ENCODE measurements at regions not wholly inside any gene's neighbourhood (a gene's known extent, or its start where the extent isn't known, plus 50 kb on each side); places are given as distances from the start of the nearest gene placed in this dataset.
"Not testable (repeated sequence)": the region's sequence is repeated elsewhere in the genome, so short reads cannot be mapped to it uniquely, and the experiment has no call there.

DNA sequence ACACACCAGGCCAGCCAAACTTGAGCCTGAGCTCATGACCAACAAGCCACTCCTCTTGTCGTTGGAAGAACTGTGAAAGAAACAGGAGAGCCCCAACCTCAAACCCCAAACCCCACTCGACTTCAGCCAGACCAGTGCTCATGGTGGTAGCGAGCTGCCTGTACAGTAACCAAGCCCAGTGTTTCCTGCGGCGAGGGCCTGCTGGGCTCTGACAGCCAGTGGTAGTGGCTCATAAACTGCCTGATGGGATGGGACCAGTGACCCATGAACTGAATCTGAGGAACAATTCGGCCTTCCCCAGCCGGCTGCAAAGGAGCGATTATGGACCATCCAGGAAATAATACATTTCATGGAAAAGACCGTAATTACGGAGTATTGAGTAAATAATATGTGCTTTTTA lies 191.9 kb downstream of the RPS24 start:
- H3K27ac Mint-ChIP-seq, result no peak overlapping the region
- H3K4me1 Mint-ChIP-seq (ENCODE audit: low read depth), result no peaks in the 10 kb centered on the region
- no peak for ATAC-seq (replicated peaks in 1 of 2)
- H3K27me3 Mint-ChIP-seq (ENCODE audit: low read depth), result peaks cover 11% of the 10 kb centered on the region
- H3K9me3 Mint-ChIP-seq, result no peaks in the 10 kb centered on the region
- no peak for DNase-seq
- H3K4me3 Mint-ChIP-seq, result no peak overlapping the region
- no peaks in the 10 kb centered on the region for H3K36me3 Mint-ChIP-seq (ENCODE audit: insufficient read depth in 2 of 2)

DNA sequence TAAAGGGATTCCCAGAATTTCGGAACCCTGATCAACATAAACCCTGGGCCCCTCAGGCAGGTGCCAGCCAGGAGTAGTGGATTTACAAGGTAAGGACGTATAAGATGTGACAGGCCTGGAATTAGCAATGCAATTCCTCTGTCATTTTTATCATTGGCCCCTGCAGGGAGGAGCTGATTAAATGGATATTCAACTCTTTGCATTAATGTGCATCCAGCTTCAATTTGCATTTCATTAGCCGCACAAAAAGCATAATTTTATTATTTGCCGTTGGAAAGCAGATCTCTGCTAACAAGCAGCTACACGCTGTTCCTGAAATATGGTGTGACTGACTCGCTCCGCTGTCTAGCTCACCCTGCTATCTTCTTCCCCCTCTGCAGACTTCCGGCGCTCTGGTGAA lies 195.8 kb downstream of the RPS24 start:
- H3K36me3 Mint-ChIP-seq (ENCODE audit: insufficient read depth in 2 of 2), result no peaks in the 10 kb centered on the region
- peaks cover 6% of the 10 kb centered on the region for H3K27me3 Mint-ChIP-seq (ENCODE audit: low read depth)
- H3K4me1 Mint-ChIP-seq (ENCODE audit: low read depth), result no peaks in the 10 kb centered on the region
- H3K4me3 Mint-ChIP-seq, result no peak overlapping the region
- no peak for ATAC-seq (replicated peaks in 1 of 2)
- no peak overlapping the region for H3K27ac Mint-ChIP-seq
- no peak for DNase-seq
- H3K9me3 Mint-ChIP-seq, result no peaks in the 10 kb centered on the region

DNA sequence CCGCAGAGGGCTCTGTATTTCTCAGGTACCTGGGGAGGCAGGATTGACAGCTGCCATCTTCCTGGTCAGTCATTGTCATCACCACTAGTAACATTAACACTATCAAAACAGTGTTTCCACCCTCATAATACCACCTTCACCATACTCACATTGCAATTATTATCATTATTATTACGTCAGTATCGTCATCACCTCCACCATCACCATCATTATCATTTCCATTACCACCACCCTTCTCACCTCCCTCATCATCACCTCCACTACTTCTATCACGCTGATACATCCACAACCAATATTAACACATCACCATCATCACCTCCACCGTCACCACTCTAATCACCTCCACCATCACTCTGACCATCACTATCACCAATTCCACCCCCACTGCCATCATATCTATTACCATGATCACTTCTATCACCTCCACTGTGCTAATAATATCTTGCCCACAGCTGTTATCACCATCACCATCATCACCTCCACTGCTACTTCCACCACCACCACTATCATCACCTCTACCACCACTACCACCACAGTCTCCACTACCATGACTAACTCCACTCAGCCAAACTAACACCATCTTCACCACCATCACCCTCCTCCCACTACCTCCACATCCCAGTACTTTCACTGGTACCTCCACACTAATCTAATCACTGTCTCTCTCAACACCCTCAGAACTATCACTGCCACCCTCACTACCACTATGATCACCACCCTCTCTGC lies 196.4 kb downstream of the RPS24 start:
- H3K27ac Mint-ChIP-seq, result no peak overlapping the region
- H3K36me3 Mint-ChIP-seq (ENCODE audit: insufficient read depth in 2 of 2), result no peaks in the 10 kb centered on the region
- no peak overlapping the region for H3K4me3 Mint-ChIP-seq
- peaks cover 9% of the 10 kb centered on the region for H3K27me3 Mint-ChIP-seq (ENCODE audit: low read depth)
- ATAC-seq (replicated peaks in 1 of 2) (no peak), DNase-seq (no peak)
- no peaks in the 10 kb centered on the region for H3K9me3 Mint-ChIP-seq
- H3K4me1 Mint-ChIP-seq (ENCODE audit: low read depth), result no peaks in the 10 kb centered on the region

DNA sequence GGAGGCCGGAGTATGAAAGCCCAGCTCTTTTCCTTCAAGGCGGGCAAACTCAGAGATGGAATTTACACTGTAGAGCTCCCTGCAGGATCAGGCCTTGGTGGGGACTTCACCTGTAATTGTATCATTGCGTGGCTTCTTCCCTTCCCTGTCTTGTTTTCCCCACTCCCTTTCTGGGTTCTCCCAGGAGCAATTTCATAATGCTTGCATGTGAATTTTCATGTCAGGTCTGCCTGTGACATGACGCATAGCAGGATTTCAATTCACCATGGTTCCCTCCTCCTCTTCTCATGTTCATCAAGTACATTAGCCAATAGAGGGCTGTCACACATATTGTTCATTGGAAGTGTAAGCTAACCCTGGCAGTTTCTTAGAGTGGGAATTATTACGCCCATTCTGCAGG lies 197.7 kb downstream of the RPS24 start:
- peaks cover 15% of the 10 kb centered on the region for H3K27me3 Mint-ChIP-seq (ENCODE audit: low read depth)
- H3K27ac Mint-ChIP-seq, result no peak overlapping the region
- DNase-seq (no peak), ATAC-seq (replicated peaks in 1 of 2) (no peak)
- no peaks in the 10 kb centered on the region for H3K36me3 Mint-ChIP-seq (ENCODE audit: insufficient read depth in 2 of 2)
- no peaks in the 10 kb centered on the region for H3K4me1 Mint-ChIP-seq (ENCODE audit: low read depth)
- H3K9me3 Mint-ChIP-seq, result no peaks in the 10 kb centered on the region
- no peak overlapping the region for H3K4me3 Mint-ChIP-seq

DNA sequence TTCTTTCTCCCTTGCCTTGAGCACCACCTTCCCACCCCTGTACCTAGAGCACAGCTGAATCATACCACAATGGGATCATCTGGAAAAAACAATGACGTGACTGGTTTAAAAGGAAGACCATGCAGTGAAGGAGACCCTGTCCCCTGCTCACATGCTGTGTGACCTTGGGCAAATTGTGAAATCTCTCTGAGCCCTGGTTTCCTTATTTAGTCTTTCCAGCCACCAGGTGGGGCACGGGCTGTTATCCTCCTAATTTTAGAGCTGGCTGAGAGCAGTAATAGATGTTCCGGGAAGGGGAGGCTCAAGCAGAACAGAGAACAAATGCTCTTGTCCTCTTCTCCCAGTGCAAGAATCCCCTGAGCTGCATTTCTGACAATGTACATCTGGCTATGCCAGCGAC lies 198.3 kb downstream of the RPS24 start:
- H3K27me3 Mint-ChIP-seq (ENCODE audit: low read depth), result peaks cover 11% of the 10 kb centered on the region
- H3K27ac Mint-ChIP-seq, result no peak overlapping the region
- ATAC-seq (replicated peaks in 1 of 2), result no peak
- no peaks in the 10 kb centered on the region for H3K36me3 Mint-ChIP-seq (ENCODE audit: insufficient read depth in 2 of 2)
- H3K9me3 Mint-ChIP-seq, result no peaks in the 10 kb centered on the region
- no peak for DNase-seq
- H3K4me3 Mint-ChIP-seq, result no peak overlapping the region
- H3K4me1 Mint-ChIP-seq (ENCODE audit: low read depth), result no peaks in the 10 kb centered on the region

DNA sequence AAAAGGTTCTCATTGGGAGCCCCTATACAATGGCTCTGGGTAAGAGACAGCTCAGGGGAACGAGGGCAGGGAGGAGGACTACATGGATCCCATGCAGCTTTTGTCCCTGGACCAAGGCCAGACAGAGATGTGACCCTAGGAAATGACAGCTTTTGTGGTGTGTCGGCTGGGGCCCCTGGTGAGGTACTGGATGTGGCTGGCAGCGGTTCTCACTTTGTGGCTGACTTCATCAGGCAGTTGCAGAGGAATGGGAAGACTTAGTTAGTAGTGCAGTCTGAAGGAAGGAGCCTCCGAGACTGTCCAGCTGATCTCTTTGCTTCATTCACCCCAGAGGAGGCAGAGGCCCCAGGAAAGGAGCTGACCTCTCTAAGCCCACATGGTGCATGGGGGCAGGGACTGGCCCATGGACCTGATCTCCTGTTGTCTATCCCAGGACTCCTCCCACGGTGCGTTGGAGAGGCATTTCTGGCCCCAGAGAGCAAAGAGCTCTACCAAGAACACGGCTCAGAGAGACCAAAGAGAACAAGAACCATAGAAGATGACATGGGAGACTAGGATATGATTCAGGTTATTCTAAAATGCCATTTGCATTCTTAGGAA lies 202.9 kb downstream of the RPS24 start:
- Mint-ChIP-seq H3K27ac (no peak overlapping the region), H3K9me3 (peaks cover 1% of the 10 kb centered on the region in 2 donors), H3K27me3 (ENCODE audit: low read depth) (peaks cover 16% of the 10 kb centered on the region), H3K4me1 (ENCODE audit: low read depth) (no peaks in the 10 kb centered on the region), H3K36me3 (ENCODE audit: insufficient read depth in 2 of 2) (no peaks in the 10 kb centered on the region), H3K4me3 (no peak overlapping the region)
- ATAC-seq (replicated peaks in 1 of 2) (no peak), DNase-seq (no peak)

DNA sequence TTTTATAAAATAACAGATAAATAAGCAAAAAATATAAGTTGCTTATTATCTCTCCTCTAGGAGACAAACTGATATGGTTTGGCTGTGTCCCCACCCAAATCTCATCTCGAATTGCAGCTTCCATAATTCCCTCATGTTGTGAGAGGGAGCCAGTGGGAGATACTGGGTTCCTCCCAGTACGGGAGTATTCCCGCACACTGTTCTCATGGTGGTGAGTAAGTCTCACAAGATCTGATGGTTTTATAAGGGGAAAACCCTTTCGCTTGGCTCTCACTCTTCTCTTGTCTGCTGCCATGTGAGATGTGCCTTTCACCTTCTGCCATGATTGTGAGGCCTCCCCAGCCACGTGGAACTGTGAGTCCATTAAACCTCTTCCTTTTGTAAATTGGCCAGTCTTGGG lies 204.3 kb downstream of the RPS24 start:
- H3K4me1 Mint-ChIP-seq (ENCODE audit: low read depth); H3K4me3 Mint-ChIP-seq; ATAC-seq (replicated peaks in 1 of 2); H3K36me3 Mint-ChIP-seq (ENCODE audit: insufficient read depth in 2 of 2); DNase-seq; H3K9me3 Mint-ChIP-seq; H3K27ac Mint-ChIP-seq: not testable (repeated sequence)
- peaks cover 23% of the 10 kb centered on the region for H3K27me3 Mint-ChIP-seq (ENCODE audit: low read depth)

DNA sequence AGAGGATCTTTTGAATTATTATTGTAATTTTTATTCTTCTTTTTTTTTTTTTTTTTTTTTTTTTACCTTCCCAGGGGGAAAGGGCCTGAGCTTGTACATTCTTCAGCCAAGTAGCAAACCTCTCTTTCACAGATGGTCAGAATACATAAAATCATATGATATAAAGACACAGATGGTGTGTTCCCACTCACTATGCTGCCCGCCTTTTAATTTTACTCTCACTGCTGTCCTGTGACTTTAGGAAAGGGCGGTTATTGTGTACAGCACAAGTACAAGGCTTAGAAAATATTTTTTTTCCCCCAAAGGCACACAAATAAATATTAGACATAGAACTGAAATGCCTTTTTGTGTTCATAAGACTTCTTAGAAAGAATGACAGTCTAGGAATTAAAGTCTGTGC lies 213.6 kb downstream of the RPS24 start:
- Mint-ChIP-seq H3K4me1 (ENCODE audit: low read depth) (peaks cover 11% of the 10 kb centered on the region), H3K4me3 (no peak overlapping the region), H3K27me3 (ENCODE audit: low read depth) (peaks cover 20% of the 10 kb centered on the region), H3K9me3 (peaks cover 1% of the 10 kb centered on the region in 2 donors), H3K27ac (no peak overlapping the region), H3K36me3 (ENCODE audit: insufficient read depth in 2 of 2) (peaks cover 0 to 7% of the 10 kb centered on the region in 2 donors)
- DNase-seq (no peak), ATAC-seq (replicated peaks in 1 of 2) (no peak)

DNA sequence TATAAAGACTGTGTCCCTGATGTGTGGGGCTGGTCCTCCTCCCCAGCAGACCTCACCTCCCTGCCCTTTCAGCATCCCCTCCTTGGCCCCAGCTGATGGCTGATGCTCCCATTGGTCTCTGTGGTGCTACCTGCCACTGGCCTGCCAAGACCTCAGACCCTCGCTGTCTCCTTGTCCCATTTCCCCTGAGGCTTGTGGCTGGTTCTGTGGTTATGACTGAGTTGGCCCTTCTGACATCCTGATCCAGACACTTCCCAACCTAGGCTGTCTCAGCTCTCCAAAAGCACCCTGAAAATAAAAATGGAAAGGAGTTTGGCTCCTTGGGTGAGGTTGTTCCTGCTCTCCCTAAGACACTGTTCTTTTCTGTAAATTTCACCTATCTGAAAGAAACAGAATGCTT lies 214.2 kb downstream of the RPS24 start:
- Mint-ChIP-seq H3K36me3 (ENCODE audit: insufficient read depth in 2 of 2) (peaks cover 0 to 6% of the 10 kb centered on the region in 2 donors), H3K27ac (no peak overlapping the region), H3K4me3 (no peak overlapping the region), H3K9me3 (peaks cover 1% of the 10 kb centered on the region in 2 donors), H3K4me1 (ENCODE audit: low read depth) (peaks cover 11% of the 10 kb centered on the region), H3K27me3 (ENCODE audit: low read depth) (peaks cover 17% of the 10 kb centered on the region)
- no peak for DNase-seq
- ATAC-seq (replicated peaks in 1 of 2), result no peak

DNA sequence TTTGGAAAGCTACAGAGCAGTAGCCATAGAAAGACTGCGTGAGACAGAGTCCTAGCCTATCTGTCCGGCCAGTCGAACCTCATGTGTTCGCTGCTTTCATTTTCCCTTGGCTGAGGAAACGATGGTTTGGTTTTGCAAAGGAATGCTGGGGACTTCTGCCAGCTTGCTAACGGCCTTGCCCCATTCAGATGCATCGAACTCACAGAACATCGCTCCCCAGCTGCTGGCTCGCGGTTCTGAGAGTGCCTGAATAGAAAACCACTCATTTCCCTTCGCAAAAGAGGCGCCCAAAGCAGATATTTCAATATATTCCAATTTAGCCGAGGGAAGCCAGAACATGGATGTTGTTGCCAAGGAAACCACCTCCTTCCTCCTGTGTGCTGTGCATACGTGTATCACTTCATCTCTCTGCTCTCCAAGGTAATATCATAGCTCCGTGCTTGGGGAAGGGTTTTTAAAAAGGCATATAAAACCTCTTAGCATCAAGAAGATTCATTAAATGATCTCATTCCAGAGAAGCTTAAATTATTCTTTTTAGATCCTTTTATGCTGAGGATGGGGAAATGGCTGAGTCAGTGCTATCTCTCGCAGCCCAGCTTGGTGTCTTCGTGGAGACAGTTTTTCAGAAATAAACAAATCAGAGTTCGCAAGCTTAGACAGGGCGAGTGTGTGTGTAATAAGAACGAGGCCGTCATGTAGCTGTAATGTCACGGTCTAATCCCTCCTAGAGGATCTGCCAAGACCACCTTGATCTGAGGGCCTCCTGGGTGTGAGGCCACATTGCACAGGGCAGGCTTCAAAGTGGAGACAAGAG lies 215.2 kb downstream of the RPS24 start:
- peaks cover 1% of the 10 kb centered on the region in 2 donors for H3K9me3 Mint-ChIP-seq
- no peak overlapping the region for H3K27ac Mint-ChIP-seq
- H3K27me3 Mint-ChIP-seq (ENCODE audit: low read depth), result peaks cover 17% of the 10 kb centered on the region
- no peak for ATAC-seq (replicated peaks in 1 of 2)
- H3K36me3 Mint-ChIP-seq (ENCODE audit: insufficient read depth in 2 of 2), result peaks cover 0 to 2% of the 10 kb centered on the region in 2 donors
- no peak for DNase-seq
- no peak overlapping the region for H3K4me3 Mint-ChIP-seq
- H3K4me1 Mint-ChIP-seq (ENCODE audit: low read depth), result peaks cover 11% of the 10 kb centered on the region

DNA sequence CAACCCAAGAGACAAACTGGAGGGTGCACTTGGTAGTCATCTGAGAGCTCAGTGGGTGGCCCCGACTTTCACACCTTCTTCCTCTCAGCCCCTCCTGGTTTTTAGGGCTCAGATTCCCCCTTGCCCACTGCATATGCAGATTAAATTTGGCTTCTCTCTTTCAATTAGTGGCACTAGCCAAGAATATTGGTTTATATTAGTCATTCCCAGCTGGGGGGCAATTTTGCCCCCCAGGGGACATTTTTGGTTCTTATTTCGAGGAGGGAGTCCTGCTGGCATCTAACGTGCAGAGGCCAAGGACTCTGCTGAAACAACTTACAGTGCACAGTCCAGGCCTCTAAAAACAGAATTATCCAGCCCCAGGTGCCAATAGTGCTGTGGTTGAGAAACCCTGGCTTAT lies 216.0 kb downstream of the RPS24 start:
- H3K36me3 Mint-ChIP-seq (ENCODE audit: insufficient read depth in 2 of 2), result no peaks in the 10 kb centered on the region
- H3K4me3 Mint-ChIP-seq, result no peak overlapping the region
- ATAC-seq (replicated peaks in 1 of 2), result no peak
- peaks cover 17% of the 10 kb centered on the region for H3K27me3 Mint-ChIP-seq (ENCODE audit: low read depth)
- peaks cover 0 to 1% of the 10 kb centered on the region in 2 donors for H3K9me3 Mint-ChIP-seq
- H3K27ac Mint-ChIP-seq, result no peak overlapping the region
- no peak for DNase-seq
- H3K4me1 Mint-ChIP-seq (ENCODE audit: low read depth), result peaks cover 11% of the 10 kb centered on the region

DNA sequence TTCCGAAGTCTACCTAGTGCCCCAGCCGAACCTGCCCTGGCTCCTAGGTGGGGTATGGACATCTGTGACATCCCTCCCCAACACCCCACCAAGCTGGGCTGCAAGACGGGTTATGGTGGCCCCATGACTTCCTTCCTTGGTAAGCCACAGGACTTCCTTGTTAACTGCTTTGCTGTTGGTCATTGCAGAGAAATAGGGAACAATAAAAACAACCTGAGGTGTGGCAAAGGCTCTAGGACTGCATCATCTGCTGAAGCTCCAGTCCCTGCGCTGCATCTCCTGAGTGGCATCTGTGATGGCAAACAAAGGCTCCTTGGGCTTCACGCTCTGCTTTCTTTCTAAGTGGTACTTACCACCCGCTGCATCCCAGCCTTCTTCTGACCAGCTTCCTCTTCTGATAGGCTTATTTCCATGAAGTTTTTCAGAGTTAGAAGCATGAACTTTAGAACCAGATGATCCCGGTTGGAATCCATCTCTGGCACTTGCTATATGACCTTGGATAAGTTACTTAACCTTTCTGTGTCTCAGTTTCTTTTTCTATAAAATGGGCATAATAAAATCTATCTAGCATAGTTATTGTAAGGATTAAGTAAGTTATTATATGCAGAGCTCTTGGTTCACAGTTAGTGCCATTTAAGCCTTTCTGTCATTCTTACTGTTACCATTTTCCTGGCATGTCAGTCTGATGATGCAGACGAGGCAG lies 216.8 kb downstream of the RPS24 start:
- H3K4me3 Mint-ChIP-seq, result no peak overlapping the region
- no peak for DNase-seq
- H3K27me3 Mint-ChIP-seq (ENCODE audit: low read depth), result peaks cover 17% of the 10 kb centered on the region
- H3K27ac Mint-ChIP-seq, result no peak overlapping the region
- no peak for ATAC-seq (replicated peaks in 1 of 2)
- H3K36me3 Mint-ChIP-seq (ENCODE audit: insufficient read depth in 2 of 2), result no peaks in the 10 kb centered on the region
- peaks cover 11% of the 10 kb centered on the region for H3K4me1 Mint-ChIP-seq (ENCODE audit: low read depth)
- H3K9me3 Mint-ChIP-seq, result no peaks in the 10 kb centered on the region

DNA sequence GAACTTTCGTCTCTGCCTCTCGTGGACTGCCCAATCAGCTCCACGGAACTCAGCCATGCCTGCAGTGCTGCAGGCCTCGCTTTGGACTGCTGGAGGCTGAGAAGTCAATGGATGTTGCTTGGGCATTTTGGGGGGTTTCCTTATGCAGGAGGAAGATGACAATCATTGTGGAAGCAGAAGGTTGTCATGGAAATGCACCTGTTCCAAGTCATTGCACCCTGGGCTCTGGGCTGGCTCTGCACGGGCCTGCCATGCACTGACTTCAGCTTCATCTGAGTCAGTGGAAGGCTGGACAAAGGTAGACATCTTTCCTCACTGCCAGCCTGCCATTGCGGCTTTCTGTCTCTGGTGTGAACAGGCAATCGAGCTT lies 217.3 kb downstream of the RPS24 start:
- no peak for DNase-seq
- H3K27ac Mint-ChIP-seq, result no peak overlapping the region
- no peaks in the 10 kb centered on the region for H3K36me3 Mint-ChIP-seq (ENCODE audit: insufficient read depth in 2 of 2)
- peaks cover 17% of the 10 kb centered on the region for H3K27me3 Mint-ChIP-seq (ENCODE audit: low read depth)
- H3K4me1 Mint-ChIP-seq (ENCODE audit: low read depth), result peaks cover 11% of the 10 kb centered on the region
- no peak for ATAC-seq (replicated peaks in 1 of 2)
- H3K9me3 Mint-ChIP-seq, result no peaks in the 10 kb centered on the region
- no peak overlapping the region for H3K4me3 Mint-ChIP-seq

Measured in activated T-cell treated with anti-CD3 and anti-CD28 coated beads, Interleukin-2, amount 50 U/mL, for 72 hours (primary cell).